Fibroblast of lung (primary cell): ENCODE measurements at regions not wholly inside any gene's neighbourhood (a gene's known extent, or its start where the extent isn't known, plus 50 kb on each side); places are given as distances from the start of the nearest gene placed in this dataset.

Experiments
- DNase-seq, 2 donors: peaks; one replicate each; pipeline versions ENCODE4 v3.0.0 to v3.0.0-alpha.2; 2010; ENCODE audit warnings: low read depth in 2 of 2
- H2AFZ ChIP-seq: 2 replicates; pipeline ENCODE4 v1.5.1; 2012; ENCODE audit warnings: low read length, control low read depth, inconsistent platforms
- H3K27ac ChIP-seq: 2 replicates; pipeline ENCODE4 v1.5.1; 2011; ENCODE audit warnings: low read length, control low read depth; ENCODE audit not compliant: insufficient read depth
- H3K27me3 ChIP-seq: 2 replicates; pipeline ENCODE4 v1.5.1; 2011; ENCODE audit warnings: mild to moderate bottlenecking, low read length; ENCODE audit not compliant: control insufficient read depth, insufficient read depth
- H3K36me3 ChIP-seq: 2 replicates; pipeline ENCODE4 v1.5.1; 2011; ENCODE audit warnings: low read length; ENCODE audit not compliant: control insufficient read depth, insufficient read depth
- H3K4me1 ChIP-seq: 2 replicates; pipeline ENCODE4 v1.5.1; 2011; ENCODE audit warnings: low read length; ENCODE audit not compliant: control insufficient read depth, insufficient read depth; ENCODE audit errors: extremely low read depth
- H3K4me2 ChIP-seq: 2 replicates; pipeline ENCODE4 v1.5.1; 2011; ENCODE audit warnings: low read length, control low read depth; ENCODE audit not compliant: insufficient read depth; ENCODE audit errors: extremely low read depth
- H3K4me3 ChIP-seq, 4 experiments: fragments of 200-600 bp in 1 of 4; sonication (generic) in 1 of 4; replicated peaks in 1 of 4; 2 replicates each; pipeline ENCODE4 v1.5.1; 2011 to 2016; ENCODE audit warnings: low read length in 4 of 4, low read depth in 3 of 4, mild to moderate bottlenecking in 3 of 4, control low read depth in 2 of 4, inconsistent platforms in 1 of 4, mixed read lengths in 1 of 4; ENCODE audit not compliant: insufficient read depth in 1 of 4; ENCODE audit errors: control extremely low read depth in 1 of 4
- H3K79me2 ChIP-seq: 2 replicates; pipeline ENCODE4 v1.5.1; 2012; ENCODE audit warnings: mild to moderate bottlenecking, low read length, inconsistent platforms; ENCODE audit not compliant: control insufficient read depth, insufficient read depth
- H3K9ac ChIP-seq: 2 replicates; pipeline ENCODE4 v1.5.1; 2011; ENCODE audit warnings: mild to moderate bottlenecking, low read length, control low read depth; ENCODE audit not compliant: insufficient read depth
- H3K9me3 ChIP-seq: 2 replicates; pipeline ENCODE4 v1.5.1; 2012; ENCODE audit warnings: low read depth, low read length; ENCODE audit not compliant: control insufficient read depth, insufficient read depth
- H4K20me1 ChIP-seq: 2 replicates; pipeline ENCODE4 v1.5.1; 2011; ENCODE audit warnings: low read length; ENCODE audit not compliant: control insufficient read depth, insufficient read depth; ENCODE audit errors: extremely low read depth
- EZH2 ChIP-seq: IDR thresholded peaks from 2 replicates; pipeline ENCODE4 v1.5.1; 2012; ENCODE audit warnings: low read length, control low read depth, mild to moderate bottlenecking; ENCODE audit errors: missing control alignments
- TF ChIP-seq, protein P1 (sequence below), 2 donors: IDR thresholded peaks in 1 of 2; conservative IDR thresholded peaks in 1 of 2; 1 replicate in 1 of 2; 2 replicates in 1 of 2; pipeline ENCODE4 v1.5.1; 2011 to 2012; ENCODE audit warnings: low read length in 2 of 2, control low read depth in 1 of 2, inconsistent platforms in 1 of 2, low read depth in 1 of 2, mild to moderate bottlenecking in 1 of 2

GRCh38 chr17:73840829-73841228, 196.6 kb upstream of the SDK2 start:
- H3K9ac ChIP-seq, result no peak overlapping the region
- H3K4me2 ChIP-seq, result no peak overlapping the region
- no peak for TF ChIP-seq EZH2
- TF ChIP-seq, protein P1, sequence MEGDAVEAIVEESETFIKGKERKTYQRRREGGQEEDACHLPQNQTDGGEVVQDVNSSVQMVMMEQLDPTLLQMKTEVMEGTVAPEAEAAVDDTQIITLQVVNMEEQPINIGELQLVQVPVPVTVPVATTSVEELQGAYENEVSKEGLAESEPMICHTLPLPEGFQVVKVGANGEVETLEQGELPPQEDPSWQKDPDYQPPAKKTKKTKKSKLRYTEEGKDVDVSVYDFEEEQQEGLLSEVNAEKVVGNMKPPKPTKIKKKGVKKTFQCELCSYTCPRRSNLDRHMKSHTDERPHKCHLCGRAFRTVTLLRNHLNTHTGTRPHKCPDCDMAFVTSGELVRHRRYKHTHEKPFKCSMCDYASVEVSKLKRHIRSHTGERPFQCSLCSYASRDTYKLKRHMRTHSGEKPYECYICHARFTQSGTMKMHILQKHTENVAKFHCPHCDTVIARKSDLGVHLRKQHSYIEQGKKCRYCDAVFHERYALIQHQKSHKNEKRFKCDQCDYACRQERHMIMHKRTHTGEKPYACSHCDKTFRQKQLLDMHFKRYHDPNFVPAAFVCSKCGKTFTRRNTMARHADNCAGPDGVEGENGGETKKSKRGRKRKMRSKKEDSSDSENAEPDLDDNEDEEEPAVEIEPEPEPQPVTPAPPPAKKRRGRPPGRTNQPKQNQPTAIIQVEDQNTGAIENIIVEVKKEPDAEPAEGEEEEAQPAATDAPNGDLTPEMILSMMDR (conservative IDR thresholded peaks at IDR 0.05 in 1 of 2, IDR thresholded peaks at IDR 0.05 in 1 of 2; ENCODE audit: low read depth in 1 of 2, low read length in 2 of 2), result no peak
- no peak overlapping the region for H3K27ac ChIP-seq
- H3K79me2 ChIP-seq, result no peaks in the 10 kb centered on the region
- no peaks in the 10 kb centered on the region for H4K20me1 ChIP-seq
- no peaks in the 10 kb centered on the region for H3K36me3 ChIP-seq
- no peak overlapping the region for H3K4me3 ChIP-seq
- H3K9me3 ChIP-seq, result no peaks in the 10 kb centered on the region
- no peaks in the 10 kb centered on the region for H3K27me3 ChIP-seq
- no peaks in the 10 kb centered on the region for H3K4me1 ChIP-seq
- H2AFZ ChIP-seq, result no peak overlapping the region
- DNase-seq, result no peak

- Histone ChIP-seq H3K27ac (no peak overlapping the region), H3K9ac (no peak overlapping the region), H3K9me3 (no peaks in the 10 kb centered on the region), H3K4me2 (no peak overlapping the region), H3K4me3 (no peak overlapping the region), H3K36me3 (no peaks in the 10 kb centered on the region), H4K20me1 (no peaks in the 10 kb centered on the region), H3K79me2 (no peaks in the 10 kb centered on the region), H2AFZ (no peak overlapping the region), H3K4me1 (no peaks in the 10 kb centered on the region), H3K27me3 (no peaks in the 10 kb centered on the region)
- peak in 1 of 2 donors; percentile 31 for DNase-seq
- TF ChIP-seq EZH2, result no peak
- TF ChIP-seq, protein P1 (conservative IDR thresholded peaks at IDR 0.05 in 1 of 2, IDR thresholded peaks at IDR 0.05 in 1 of 2; ENCODE audit: low read depth in 1 of 2, low read length in 2 of 2), result peak in 1 of 2 donors; percentile 82
Measured at GRCh38 chr17:73841431-73842060, 197.3 kb upstream of the SDK2 start.

- Histone ChIP-seq H3K27me3 (no peaks in the 10 kb centered on the region), H3K9me3 (no peaks in the 10 kb centered on the region), H4K20me1 (no peaks in the 10 kb centered on the region), H3K27ac (no peak overlapping the region), H3K9ac (no peak overlapping the region), H3K4me1 (no peaks in the 10 kb centered on the region), H3K4me3 (no peak overlapping the region), H3K36me3 (no peaks in the 10 kb centered on the region), H3K4me2 (no peak overlapping the region), H3K79me2 (no peaks in the 10 kb centered on the region), H2AFZ (no peak overlapping the region)
- TF ChIP-seq, protein P1 (conservative IDR thresholded peaks at IDR 0.05 in 1 of 2, IDR thresholded peaks at IDR 0.05 in 1 of 2; ENCODE audit: low read depth in 1 of 2, low read length in 2 of 2), result no peak
- no peak for TF ChIP-seq EZH2
- no peak for DNase-seq
Measured at GRCh38 chr17:73847952-73848351, 203.7 kb upstream of the SDK2 start.
